Mesothelial cell of epicardium (in vitro differentiated cells): ENCODE measurements at regions not wholly inside any gene's neighbourhood (a gene's known extent, or its start where the extent isn't known, plus 50 kb on each side); places are given as distances from the start of the nearest gene placed in this dataset.
A peak's percentile ranks its signal among the peaks of the same experiment; 100 is the strongest.

Experiments
- DNase-seq, 2 experiments: peaks; one replicate each; pipeline ENCODE4 v3.0.0; 2021; ENCODE audit warnings: low spot score in 2 of 2; ENCODE audit not compliant: unreplicated experiment in 2 of 2
- H3K27ac Mint-ChIP-seq: 2 replicates; pipeline ENCODE4 v1.8.0; 2021; ENCODE audit warnings: mixed read lengths
- H3K27me3 Mint-ChIP-seq: 2 replicates; pipeline ENCODE4 v1.8.0; 2021; ENCODE audit warnings: low read depth, mixed read lengths
- H3K36me3 Mint-ChIP-seq: 2 replicates; pipeline ENCODE4 v1.8.0; 2021; ENCODE audit warnings: mixed read lengths
- H3K4me1 Mint-ChIP-seq: 2 replicates; pipeline ENCODE4 v1.8.0; 2021; ENCODE audit warnings: mixed read lengths
- H3K4me3 Mint-ChIP-seq: 2 replicates; pipeline ENCODE4 v1.8.0; 2021; ENCODE audit warnings: mild to moderate bottlenecking, moderate library complexity, mixed read lengths
- H3K9me3 Mint-ChIP-seq: 2 replicates; pipeline ENCODE4 v1.8.0; 2021; ENCODE audit warnings: mixed read lengths
- TF ChIP-seq, protein P1 (sequence below): fragments of 200-600 bp; sonication (generic); IDR thresholded peaks from one replicate; pipeline ENCODE4 v1.5.0; 2021; ENCODE audit warnings: antibody characterized with exemption; ENCODE audit not compliant: unreplicated experiment

DNA sequence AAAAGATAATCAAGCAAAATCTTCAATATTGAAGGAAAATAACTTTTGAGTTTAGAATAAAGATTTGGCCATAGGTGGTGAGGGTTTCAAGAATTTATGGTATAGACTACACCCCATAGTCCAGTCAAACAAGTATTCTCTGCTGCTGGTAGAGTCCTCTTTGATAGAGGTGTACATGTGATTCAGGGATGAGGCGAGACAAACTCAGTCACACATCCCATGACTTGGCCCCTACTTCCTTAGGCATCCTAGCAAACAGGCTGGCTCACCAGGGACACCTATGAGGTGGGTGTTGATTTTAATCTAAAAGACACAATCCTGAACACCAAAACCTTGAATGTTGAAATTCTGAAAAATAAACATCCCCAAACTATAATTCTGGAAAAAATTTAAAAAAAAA is 78.1 kb upstream of the SLC25A13 start:
- Mint-ChIP-seq H3K27ac (no peak overlapping the region), H3K4me1 (no peaks in the 10 kb centered on the region), H3K9me3 (peaks cover under 1% of the 10 kb centered on the region), H3K27me3 (no peaks in the 10 kb centered on the region), H3K4me3 (no peak overlapping the region), H3K36me3 (no peaks in the 10 kb centered on the region)
- TF ChIP-seq, protein P1, sequence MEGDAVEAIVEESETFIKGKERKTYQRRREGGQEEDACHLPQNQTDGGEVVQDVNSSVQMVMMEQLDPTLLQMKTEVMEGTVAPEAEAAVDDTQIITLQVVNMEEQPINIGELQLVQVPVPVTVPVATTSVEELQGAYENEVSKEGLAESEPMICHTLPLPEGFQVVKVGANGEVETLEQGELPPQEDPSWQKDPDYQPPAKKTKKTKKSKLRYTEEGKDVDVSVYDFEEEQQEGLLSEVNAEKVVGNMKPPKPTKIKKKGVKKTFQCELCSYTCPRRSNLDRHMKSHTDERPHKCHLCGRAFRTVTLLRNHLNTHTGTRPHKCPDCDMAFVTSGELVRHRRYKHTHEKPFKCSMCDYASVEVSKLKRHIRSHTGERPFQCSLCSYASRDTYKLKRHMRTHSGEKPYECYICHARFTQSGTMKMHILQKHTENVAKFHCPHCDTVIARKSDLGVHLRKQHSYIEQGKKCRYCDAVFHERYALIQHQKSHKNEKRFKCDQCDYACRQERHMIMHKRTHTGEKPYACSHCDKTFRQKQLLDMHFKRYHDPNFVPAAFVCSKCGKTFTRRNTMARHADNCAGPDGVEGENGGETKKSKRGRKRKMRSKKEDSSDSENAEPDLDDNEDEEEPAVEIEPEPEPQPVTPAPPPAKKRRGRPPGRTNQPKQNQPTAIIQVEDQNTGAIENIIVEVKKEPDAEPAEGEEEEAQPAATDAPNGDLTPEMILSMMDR: no peak
- no peak for DNase-seq

DNA sequence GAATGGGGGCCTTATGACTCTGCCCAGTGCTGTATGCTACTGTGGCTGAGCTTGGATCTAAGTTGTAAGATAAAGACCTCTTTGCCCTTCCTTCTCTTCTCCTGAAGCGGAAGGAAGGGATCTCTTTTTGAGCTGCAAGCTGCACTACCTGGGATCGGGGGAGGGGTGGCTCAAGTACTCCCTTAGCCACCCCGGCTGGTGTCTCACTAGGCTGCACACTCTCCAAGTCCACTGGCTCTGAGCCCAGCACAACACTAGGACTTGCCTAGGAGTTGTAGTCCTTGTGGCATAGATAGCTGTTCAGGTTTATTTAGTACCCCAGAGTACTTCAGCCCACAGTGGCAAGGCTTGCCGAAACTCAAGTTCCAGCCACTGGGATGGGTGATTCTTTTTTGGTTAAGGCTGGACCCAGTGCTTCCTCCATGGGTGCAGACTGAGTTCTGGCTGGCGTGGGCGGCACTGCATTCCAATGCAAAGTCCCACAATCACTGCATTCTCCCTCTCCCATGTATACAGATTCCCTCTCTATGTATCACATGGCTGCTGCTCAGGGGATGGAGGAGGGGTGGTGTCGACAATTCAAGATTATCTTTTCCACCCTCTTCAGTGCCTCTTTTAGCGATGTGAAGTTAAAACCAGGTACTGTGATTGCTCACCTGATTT is 76.2 kb upstream of the SLC25A13 start:
- no peak overlapping the region for H3K4me3 Mint-ChIP-seq
- no peak for DNase-seq
- no peaks in the 10 kb centered on the region for H3K36me3 Mint-ChIP-seq
- no peaks in the 10 kb centered on the region for H3K27me3 Mint-ChIP-seq
- H3K27ac Mint-ChIP-seq: no peak overlapping the region
- peaks cover 19% of the 10 kb centered on the region for H3K9me3 Mint-ChIP-seq
- H3K4me1 Mint-ChIP-seq: no peaks in the 10 kb centered on the region
- TF ChIP-seq, protein P1: no peak

DNA sequence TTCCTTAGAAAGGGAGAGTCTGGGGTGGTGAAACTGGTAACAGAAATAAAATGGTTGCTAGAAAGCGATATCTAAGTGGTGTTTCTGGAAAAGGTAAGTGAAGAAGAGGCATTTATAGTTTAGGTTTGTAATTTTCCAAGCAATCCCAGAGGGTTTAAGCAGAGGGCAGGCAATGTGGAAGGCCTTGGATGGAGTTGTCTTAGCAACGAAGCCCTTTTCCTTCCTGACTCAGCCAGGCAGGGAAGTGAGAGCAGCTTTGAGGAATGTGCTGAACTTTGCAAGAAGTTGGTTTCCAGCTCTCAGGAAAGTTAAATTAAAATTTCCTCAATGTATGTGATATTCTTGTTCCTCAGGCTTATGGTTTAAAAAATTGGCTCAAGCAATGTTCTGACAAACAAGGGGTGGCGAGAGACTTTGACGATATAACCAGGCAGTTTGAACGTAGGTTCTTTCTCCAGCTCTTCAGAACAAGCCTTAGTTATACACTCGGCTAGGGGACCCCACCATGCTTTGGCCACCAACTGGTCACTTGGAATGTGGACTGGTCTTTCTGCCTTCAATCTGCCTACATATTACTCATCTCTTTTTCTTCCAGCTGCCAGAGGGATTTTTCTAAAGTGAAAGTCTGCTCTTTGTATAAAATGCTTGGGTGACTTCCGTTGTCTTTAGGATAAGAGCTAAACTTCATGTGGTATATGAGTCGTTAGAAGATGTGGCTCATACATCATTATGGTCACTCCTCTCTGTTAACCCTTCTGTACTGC is 66.9 kb upstream of the SLC25A13 start:
- TF ChIP-seq, protein P1: no peak
- no peaks in the 10 kb centered on the region for H3K36me3 Mint-ChIP-seq
- H3K4me3 Mint-ChIP-seq: no peak overlapping the region
- H3K27me3 Mint-ChIP-seq: no peaks in the 10 kb centered on the region
- no peak for DNase-seq
- H3K9me3 Mint-ChIP-seq: peaks cover 7% of the 10 kb centered on the region
- H3K27ac Mint-ChIP-seq: peak overlapping the region; percentile 83
- H3K4me1 Mint-ChIP-seq: peaks cover 10% of the 10 kb centered on the region

DNA sequence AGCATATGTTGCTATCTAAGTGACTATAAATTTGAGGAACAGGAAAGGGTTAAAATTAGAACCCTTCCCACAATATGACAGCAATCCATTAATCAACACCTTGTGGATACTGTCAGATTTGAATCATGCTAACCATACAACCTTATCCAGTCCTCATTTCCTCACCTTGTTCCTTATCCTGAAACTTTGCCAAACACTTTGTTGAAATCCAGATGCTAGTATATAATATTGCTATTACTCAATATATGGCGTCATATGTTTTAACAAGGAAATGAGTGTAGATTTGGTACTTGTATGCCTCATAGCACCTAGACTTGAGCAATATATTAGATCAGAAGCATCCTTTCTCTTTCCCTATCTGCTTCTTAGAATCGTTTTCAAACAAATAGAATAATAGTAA is 66.3 kb upstream of the SLC25A13 start:
- peaks cover 10% of the 10 kb centered on the region for H3K4me1 Mint-ChIP-seq
- TF ChIP-seq, protein P1: no peak
- H3K9me3 Mint-ChIP-seq: peaks cover under 1% of the 10 kb centered on the region
- DNase-seq: no peak
- H3K4me3 Mint-ChIP-seq: no peak overlapping the region
- H3K27ac Mint-ChIP-seq: peak overlapping the region; percentile 83
- no peaks in the 10 kb centered on the region for H3K36me3 Mint-ChIP-seq
- no peaks in the 10 kb centered on the region for H3K27me3 Mint-ChIP-seq

DNA sequence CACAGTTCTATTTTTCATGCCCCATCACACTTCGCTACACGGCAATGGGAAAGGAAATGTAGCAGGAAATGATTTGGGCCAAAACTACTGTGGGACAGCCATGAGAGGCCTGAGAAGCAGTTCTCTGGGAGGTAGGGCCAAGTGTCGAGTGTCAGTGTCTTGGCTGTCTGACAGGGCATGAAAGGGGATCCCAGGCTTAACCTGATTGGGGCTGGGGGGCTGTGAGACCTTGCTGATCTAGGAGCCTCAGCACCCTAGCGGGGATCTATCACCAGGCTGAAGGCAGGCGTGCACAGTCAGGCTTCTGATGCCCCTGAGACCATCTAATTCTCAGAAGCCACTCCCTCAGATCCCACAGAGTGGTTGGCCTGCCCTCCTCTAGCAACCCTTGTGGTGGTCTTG is 58.2 kb upstream of the SLC25A13 start:
- H3K4me3 Mint-ChIP-seq: no peak overlapping the region
- H3K27me3 Mint-ChIP-seq: no peaks in the 10 kb centered on the region
- no peaks in the 10 kb centered on the region for H3K36me3 Mint-ChIP-seq
- no peak overlapping the region for H3K27ac Mint-ChIP-seq
- no peaks in the 10 kb centered on the region for H3K9me3 Mint-ChIP-seq
- H3K4me1 Mint-ChIP-seq: no peaks in the 10 kb centered on the region
- TF ChIP-seq, protein P1: no peak
- no peak for DNase-seq
